Kidney epithelial cell (primary cell): ENCODE measurements at regions not wholly inside any gene's neighbourhood (a gene's known extent, or its start where the extent isn't known, plus 50 kb on each side); places are given as distances from the start of the nearest gene placed in this dataset.
"Not testable (repeated sequence)": the region's sequence is repeated elsewhere in the genome, so short reads cannot be mapped to it uniquely, and the experiment has no call there.

Experiments
- DNase-seq: peaks from one replicate; pipeline ENCODE4 v3.0.0-alpha.2; 2010; ENCODE audit warnings: low read depth
- H3K27me3 ChIP-seq: 2 replicates; pipeline ENCODE4 v1.6.0; 2011; ENCODE audit warnings: low read length; ENCODE audit not compliant: control insufficient read depth, insufficient read depth
- H3K36me3 ChIP-seq: 2 replicates; pipeline ENCODE4 v1.5.1; 2011; ENCODE audit warnings: low read length; ENCODE audit not compliant: control insufficient read depth, insufficient read depth
- H3K4me3 ChIP-seq: 2 replicates; pipeline ENCODE4 v1.5.1; 2011; ENCODE audit warnings: low read depth, mild to moderate bottlenecking, control low read depth, low read length
- CTCF ChIP-seq: IDR thresholded peaks from 2 replicates; pipeline ENCODE4 v1.5.1; 2011; ENCODE audit warnings: mild to moderate bottlenecking, moderate library complexity, low read length, control low read depth, inconsistent platforms; ENCODE audit not compliant: insufficient read depth, poor library complexity, severe bottlenecking

- Histone ChIP-seq H3K27me3 (no peaks in the 10 kb centered on the region), H3K36me3 (no peaks in the 10 kb centered on the region), H3K4me3 (no peak overlapping the region)
- TF ChIP-seq CTCF: no peak
- DNase-seq: no peak
These were observed 501.5 kb downstream of the ZIC3 start for GRCh38 chrX:138067415-138067814.

- TF ChIP-seq CTCF: no peak
- no peak overlapping the region for H3K4me3 ChIP-seq
- no peak for DNase-seq
- no peaks in the 10 kb centered on the region for H3K36me3 ChIP-seq
- no peaks in the 10 kb centered on the region for H3K27me3 ChIP-seq
These were observed 507.7 kb downstream of the ZIC3 start for GRCh38 chrX:138073626-138074025.

GRCh38 chrX:138082251-138082650 is 516.3 kb downstream of the ZIC3 start:
- H3K4me3 ChIP-seq: no peak overlapping the region
- no peaks in the 10 kb centered on the region for H3K27me3 ChIP-seq
- no peak for TF ChIP-seq CTCF
- DNase-seq: no peak
- no peaks in the 10 kb centered on the region for H3K36me3 ChIP-seq

GRCh38 chrX:138082896-138083295 is 517.0 kb downstream of the ZIC3 start:
- Histone ChIP-seq H3K27me3 (no peaks in the 10 kb centered on the region), H3K36me3 (no peaks in the 10 kb centered on the region), H3K4me3 (no peak overlapping the region)
- TF ChIP-seq CTCF: no peak
- no peak for DNase-seq

GRCh38 chrX:138110910-138111309 is 545.0 kb downstream of the ZIC3 start:
- H3K36me3 ChIP-seq, DNase-seq, H3K4me3 ChIP-seq, H3K27me3 ChIP-seq: not testable (repeated sequence)

- Histone ChIP-seq H3K36me3 (no peaks in the 10 kb centered on the region), H3K4me3 (no peak overlapping the region), H3K27me3 (no peaks in the 10 kb centered on the region)
- TF ChIP-seq CTCF: no peak
- DNase-seq: no peak
These were observed 561.4 kb downstream of the ZIC3 start for GRCh38 chrX:138127314-138127713.
